ENCODE measurements at regions not wholly inside any gene's neighbourhood (a gene's known extent, or its start where the extent isn't known, plus 50 kb on each side); places are given as distances from the start of the nearest gene placed in this dataset.

DNA sequence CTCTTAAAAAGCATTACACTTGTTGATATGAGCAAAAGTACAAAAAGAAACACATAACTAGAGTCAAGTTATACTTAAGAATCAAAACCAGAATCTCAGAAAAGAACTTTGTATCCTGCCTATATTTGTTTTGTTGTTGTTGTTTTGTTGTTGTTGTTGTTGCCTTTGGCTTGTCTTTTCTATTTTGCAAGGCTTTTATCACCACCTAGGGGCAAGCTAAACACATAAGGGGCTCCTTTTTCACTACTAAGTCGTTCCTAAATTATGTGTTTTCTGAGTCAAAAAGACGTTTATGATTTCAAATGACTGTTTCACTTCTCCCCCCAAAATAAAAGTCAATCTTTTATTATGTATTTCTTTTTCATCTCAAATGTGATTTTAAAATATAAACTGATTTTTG is 250.2 kb downstream of the RBM26 start:
- H3K4me3 ChIP-seq (ENCODE audit: insufficient read depth, low read depth, low read length) = no peak overlapping the region
- H3K36me3 ChIP-seq (replicated peaks; ENCODE audit: control insufficient read depth, insufficient read depth, low read length) = no peaks in the 10 kb centered on the region
- DNase-seq = no peak
- no peaks in the 10 kb centered on the region for H3K27me3 ChIP-seq (ENCODE audit: control insufficient read depth, insufficient read depth, low read length)

DNA sequence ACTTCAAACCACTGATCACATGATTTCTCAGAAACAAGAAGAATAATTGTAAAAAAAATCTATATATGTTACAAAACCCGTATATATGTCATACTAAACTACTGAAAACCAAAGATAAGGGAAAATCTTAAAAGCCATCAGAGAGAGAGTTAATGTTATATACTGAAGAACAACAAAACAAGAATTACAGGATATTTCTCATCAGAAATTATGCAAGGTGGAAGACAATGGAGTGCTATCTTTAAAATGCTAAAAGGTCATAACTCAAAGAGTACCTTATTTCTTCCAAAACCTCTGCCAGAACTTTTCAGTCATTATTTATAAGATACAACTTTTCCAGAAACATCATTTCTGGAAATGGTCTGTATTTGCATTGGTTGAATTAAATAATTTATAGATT is 256.8 kb downstream of the RBM26 start:
- no peaks in the 10 kb centered on the region for H3K27me3 ChIP-seq (ENCODE audit: control insufficient read depth, insufficient read depth, low read length)
- DNase-seq = no peak
- no peaks in the 10 kb centered on the region for H3K36me3 ChIP-seq (replicated peaks; ENCODE audit: control insufficient read depth, insufficient read depth, low read length)
- no peak overlapping the region for H3K4me3 ChIP-seq (ENCODE audit: insufficient read depth, low read depth, low read length)

DNA sequence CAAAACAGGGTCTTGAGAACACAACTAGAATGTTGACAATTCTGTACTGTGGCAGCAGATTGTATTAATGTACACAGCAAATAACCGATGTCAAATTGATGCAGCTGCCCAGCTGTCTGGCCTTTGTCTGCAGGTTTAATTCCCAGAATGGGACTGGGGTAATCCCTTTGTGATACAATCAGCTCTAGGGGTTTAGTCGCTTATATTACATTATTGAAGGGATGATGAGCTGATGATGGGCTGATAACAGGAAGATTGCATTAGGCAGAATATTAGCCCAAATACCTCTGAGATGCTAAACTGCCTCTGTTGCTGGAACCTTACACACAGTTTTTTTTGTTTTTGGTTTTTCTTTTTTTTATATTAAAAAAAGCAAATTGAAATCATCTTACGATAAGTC is 265.0 kb downstream of the RBM26 start:
- no peak for DNase-seq
- H3K27me3 ChIP-seq (ENCODE audit: control insufficient read depth, insufficient read depth, low read length) = no peaks in the 10 kb centered on the region

DNA sequence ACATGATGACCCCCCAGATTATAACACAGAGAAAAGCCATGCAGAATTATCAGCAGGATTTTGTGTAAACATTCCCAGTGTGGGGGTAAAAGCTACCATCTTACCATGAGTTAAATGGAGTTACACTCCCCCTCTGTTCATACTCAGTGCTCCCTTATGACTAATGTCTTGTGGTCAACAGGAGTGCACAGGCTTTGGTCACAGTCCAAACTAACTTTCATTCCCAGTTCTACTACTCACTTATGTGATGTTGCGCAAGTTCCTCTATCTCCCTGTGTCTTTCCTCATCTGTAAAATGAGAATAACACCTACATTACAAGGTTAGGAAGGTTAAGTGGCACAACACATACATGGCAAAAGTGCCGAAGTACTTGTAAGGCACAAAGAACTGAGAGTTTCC is 277.9 kb downstream of the RBM26 start:
- no peaks in the 10 kb centered on the region for H3K36me3 ChIP-seq (replicated peaks; ENCODE audit: control insufficient read depth, insufficient read depth, low read length)
- H3K4me3 ChIP-seq (ENCODE audit: insufficient read depth, low read depth, low read length) = no peak overlapping the region
- no peak for DNase-seq
- H3K27me3 ChIP-seq (ENCODE audit: control insufficient read depth, insufficient read depth, low read length) = no peaks in the 10 kb centered on the region

More for the DNA sequence above, 265.0 kb downstream of the RBM26 start:
- Histone ChIP-seq H3K4me3 (ENCODE audit: insufficient read depth, low read depth, low read length) (no peak overlapping the region), H3K36me3 (replicated peaks; ENCODE audit: control insufficient read depth, insufficient read depth, low read length) (no peaks in the 10 kb centered on the region)

DNA sequence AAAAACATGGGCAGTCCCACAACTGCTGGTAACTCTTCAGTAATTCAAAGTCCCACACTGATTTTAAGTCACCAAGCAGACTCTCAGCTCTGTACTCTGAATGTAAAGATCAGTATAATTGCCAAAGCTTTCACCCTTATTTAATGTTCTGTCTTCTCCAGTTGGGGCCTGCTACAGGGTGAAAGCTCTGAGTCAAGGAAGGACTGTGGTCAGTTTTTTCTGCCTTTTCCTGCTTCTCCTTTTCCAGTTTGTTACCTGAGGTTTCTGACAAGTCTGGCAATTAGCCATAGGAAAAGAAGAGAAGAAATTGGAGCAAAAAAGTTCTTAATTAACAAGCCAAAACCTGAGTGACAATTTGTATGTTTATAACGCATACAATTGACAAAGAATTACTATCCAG is 279.3 kb downstream of the RBM26 start:
- Histone ChIP-seq H3K27me3 (ENCODE audit: control insufficient read depth, insufficient read depth, low read length) (no peaks in the 10 kb centered on the region), H3K4me3 (ENCODE audit: insufficient read depth, low read depth, low read length) (no peak overlapping the region), H3K36me3 (replicated peaks; ENCODE audit: control insufficient read depth, insufficient read depth, low read length) (no peaks in the 10 kb centered on the region)
- DNase-seq = no peak

DNA sequence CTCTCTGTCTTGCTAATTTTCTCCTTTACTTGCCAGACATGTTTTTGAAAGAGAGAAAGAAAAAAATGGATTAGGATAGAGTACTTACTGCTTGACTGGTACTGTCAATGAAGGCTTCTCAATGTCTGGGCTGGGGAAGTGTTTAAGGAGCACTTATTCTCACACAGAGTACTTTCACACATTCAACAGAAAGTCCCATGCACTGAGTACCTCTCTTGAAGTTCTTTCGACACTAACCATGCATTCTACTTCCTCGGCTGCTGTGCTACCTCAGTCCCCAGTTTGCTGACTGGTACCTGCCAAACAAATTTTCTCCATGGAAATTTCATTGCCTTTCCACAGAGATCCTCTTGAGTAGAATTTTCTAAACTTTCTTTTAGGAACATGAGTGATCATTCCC is 281.9 kb downstream of the RBM26 start:
- no peak for DNase-seq
- Histone ChIP-seq H3K27me3 (ENCODE audit: control insufficient read depth, insufficient read depth, low read length) (no peaks in the 10 kb centered on the region), H3K36me3 (replicated peaks; ENCODE audit: control insufficient read depth, insufficient read depth, low read length) (no peaks in the 10 kb centered on the region), H3K4me3 (ENCODE audit: insufficient read depth, low read depth, low read length) (no peak overlapping the region)

DNA sequence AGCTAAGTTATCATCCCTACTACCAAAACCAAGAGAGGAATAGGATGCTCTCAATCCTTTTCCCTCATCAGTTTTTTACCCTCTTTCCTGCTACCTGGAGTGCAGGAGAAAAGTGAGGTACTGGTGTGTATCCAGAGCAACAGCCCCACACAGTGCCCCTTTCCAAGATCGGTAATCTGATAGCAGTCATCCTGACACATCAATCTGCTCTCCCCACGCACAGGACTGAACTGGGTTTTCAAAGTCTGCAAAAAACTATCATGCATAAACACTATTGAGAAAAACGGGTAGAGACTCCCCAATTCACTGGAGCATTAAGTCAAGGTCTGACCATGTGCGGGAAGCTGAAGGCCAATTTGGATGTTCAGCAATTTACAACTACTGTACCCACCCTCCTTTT is 284.8 kb downstream of the RBM26 start:
- no peak for DNase-seq
- Histone ChIP-seq H3K4me3 (ENCODE audit: insufficient read depth, low read depth, low read length) (no peak overlapping the region), H3K27me3 (ENCODE audit: control insufficient read depth, insufficient read depth, low read length) (no peaks in the 10 kb centered on the region), H3K36me3 (replicated peaks; ENCODE audit: control insufficient read depth, insufficient read depth, low read length) (no peaks in the 10 kb centered on the region)

DNA sequence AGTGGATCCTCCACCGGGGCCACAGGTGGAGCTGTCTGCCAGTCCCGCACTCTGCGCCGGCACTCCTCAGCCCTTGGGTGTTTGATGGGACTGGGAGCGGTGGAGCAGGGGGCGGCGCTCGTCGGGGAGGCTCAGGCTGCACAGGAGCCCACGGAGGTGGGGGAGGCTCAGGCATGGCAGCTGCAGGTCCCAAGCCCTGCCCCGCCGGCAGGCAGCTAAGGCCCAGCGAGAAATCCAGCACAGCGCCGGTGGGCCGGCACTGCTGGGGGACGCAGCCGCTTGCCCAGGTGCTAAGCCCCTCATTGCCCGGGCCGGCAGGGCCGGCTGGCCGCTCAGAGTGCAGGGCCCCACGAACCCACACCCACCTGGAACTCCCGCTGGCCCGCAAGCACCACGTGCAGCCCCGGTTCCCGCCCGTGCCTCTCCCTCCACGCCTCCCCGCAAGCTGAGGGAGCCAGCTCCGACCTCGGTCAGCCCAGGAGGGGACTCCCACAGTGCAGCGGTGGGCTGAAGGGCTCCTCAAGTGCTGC is 286.4 kb downstream of the RBM26 start:
- no peaks in the 10 kb centered on the region for H3K36me3 ChIP-seq (replicated peaks; ENCODE audit: control insufficient read depth, insufficient read depth, low read length)
- H3K4me3 ChIP-seq (ENCODE audit: insufficient read depth, low read depth, low read length) = no peak overlapping the region
- no peaks in the 10 kb centered on the region for H3K27me3 ChIP-seq (ENCODE audit: control insufficient read depth, insufficient read depth, low read length)
- no peak for DNase-seq

DNA sequence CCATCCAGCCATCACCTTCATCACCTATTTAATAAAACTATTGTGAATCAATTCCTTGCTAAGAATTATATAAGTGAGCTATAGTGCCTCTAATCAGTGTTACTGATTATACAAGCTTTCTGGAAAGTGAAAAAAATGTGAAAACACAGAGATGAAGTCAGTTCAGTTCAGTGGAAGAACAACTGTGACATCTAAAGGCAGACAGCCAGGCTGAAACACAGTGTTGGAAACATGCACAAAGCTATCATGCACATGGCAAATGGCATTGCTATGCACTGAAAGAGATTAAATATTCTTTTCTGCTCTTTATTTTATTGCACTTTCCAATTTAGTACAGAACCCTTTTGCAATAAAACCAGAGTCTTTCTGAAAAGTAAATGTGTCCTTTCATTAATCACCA is 294.0 kb downstream of the RBM26 start:
- no peak for DNase-seq
- H3K36me3 ChIP-seq (replicated peaks; ENCODE audit: control insufficient read depth, insufficient read depth, low read length) = no peaks in the 10 kb centered on the region
- H3K4me3 ChIP-seq (ENCODE audit: insufficient read depth, low read depth, low read length) = no peak overlapping the region
- H3K27me3 ChIP-seq (ENCODE audit: control insufficient read depth, insufficient read depth, low read length) = no peaks in the 10 kb centered on the region

DNA sequence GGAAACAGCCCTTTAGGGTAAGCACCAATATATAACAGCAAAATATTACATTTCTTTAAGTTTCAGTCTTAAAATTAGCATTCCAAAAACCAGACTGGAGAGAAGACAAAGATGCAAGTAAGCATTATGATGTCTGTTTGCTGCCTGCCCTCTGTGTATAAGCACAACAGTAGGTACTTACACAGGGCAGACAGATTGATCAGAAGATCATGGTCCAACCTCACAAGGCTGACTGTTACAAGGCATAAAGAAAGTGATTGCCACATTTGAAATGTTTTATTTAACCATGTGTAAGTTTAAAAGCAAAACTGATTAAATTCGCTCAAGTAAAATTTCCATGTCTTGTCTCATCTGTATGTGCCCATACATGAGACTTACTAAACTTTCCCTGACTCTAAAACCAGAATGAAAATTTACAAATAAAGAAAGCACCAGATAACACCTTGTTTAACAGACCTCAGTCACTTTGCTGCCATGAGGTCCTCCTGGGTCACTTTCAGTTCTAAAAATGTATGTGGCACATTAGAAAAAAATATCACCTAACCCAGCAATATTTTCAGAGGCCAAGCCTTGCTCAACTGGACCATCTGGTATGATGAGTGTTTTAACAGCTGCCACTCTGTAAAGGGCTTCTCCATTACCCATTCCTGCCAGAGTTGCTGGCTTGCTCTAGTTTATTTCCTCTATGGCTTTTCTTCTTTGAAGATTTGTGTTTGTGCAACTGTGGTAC is 297.0 kb downstream of the RBM26 start:
- DNase-seq = no peak
- H3K36me3 ChIP-seq (replicated peaks; ENCODE audit: control insufficient read depth, insufficient read depth, low read length) = no peaks in the 10 kb centered on the region
- H3K4me3 ChIP-seq (ENCODE audit: insufficient read depth, low read depth, low read length) = no peak overlapping the region
- no peaks in the 10 kb centered on the region for H3K27me3 ChIP-seq (ENCODE audit: control insufficient read depth, insufficient read depth, low read length)

DNA sequence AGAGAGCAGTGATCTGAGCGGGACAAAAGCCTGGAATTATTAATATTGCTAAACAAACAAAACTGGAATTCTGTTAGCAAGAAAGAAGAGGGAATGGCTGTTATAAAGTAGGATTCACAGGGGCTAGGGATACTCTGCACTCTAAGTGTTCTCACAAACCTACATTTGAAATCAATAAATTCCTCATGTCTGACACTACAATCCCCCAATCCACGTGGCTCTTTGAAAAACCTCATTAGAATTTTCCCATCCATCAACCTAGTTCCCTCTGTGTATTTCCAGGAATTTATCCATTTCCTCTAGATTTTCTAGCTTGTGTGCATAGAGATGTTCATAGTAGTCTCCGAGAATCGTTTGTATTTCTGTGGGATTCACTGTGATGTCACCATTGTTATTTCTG is 307.5 kb downstream of the RBM26 start:
- Histone ChIP-seq H3K36me3 (replicated peaks; ENCODE audit: control insufficient read depth, insufficient read depth, low read length) (no peaks in the 10 kb centered on the region), H3K4me3 (ENCODE audit: insufficient read depth, low read depth, low read length) (no peak overlapping the region), H3K27me3 (ENCODE audit: control insufficient read depth, insufficient read depth, low read length) (no peaks in the 10 kb centered on the region)
- DNase-seq = no peak

DNA sequence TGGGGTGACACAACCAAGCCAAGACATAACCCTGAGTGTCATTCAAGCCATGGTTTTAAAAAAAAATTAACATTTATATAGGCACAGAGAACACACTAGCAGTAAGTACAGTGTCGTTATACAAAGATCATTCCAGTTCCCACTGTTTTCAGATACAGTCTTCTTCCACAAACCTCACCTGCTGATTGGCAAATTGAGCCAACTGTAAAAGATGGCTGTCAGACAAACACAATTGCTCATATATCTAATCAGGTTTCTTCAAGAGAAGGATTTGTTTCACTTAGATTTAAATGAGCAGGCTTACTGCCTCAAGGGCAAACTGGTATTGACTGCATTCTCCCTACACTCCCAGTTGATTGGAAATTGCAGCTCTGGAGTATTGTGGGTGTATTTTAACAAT is 308.9 kb downstream of the RBM26 start:
- Histone ChIP-seq H3K36me3 (replicated peaks; ENCODE audit: control insufficient read depth, insufficient read depth, low read length) (no peaks in the 10 kb centered on the region), H3K27me3 (ENCODE audit: control insufficient read depth, insufficient read depth, low read length) (no peaks in the 10 kb centered on the region), H3K4me3 (ENCODE audit: insufficient read depth, low read depth, low read length) (no peak overlapping the region)
- no peak for DNase-seq

DNA sequence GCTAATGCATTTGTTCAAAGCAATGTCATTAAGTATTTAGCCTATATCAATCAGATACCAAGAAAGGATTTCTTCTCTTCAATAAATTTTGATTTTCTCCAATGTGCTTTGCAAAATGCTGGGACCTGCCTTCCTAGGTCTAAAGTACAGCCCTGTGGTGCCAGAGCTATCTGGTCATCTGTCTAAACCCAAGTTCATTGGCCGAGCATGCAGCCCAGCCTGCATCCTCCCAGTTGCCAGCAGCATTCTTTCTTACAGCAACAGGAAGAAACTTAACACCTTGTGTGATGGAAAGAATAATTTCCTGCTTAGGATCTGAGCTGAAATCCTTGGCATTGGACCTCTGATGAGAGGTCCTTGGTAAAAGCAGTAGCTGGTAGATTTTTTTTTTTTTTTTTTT is 310.0 kb downstream of the RBM26 start:
- Histone ChIP-seq H3K4me3 (ENCODE audit: insufficient read depth, low read depth, low read length) (no peak overlapping the region), H3K36me3 (replicated peaks; ENCODE audit: control insufficient read depth, insufficient read depth, low read length) (no peaks in the 10 kb centered on the region), H3K27me3 (ENCODE audit: control insufficient read depth, insufficient read depth, low read length) (no peaks in the 10 kb centered on the region)
- no peak for DNase-seq

DNA sequence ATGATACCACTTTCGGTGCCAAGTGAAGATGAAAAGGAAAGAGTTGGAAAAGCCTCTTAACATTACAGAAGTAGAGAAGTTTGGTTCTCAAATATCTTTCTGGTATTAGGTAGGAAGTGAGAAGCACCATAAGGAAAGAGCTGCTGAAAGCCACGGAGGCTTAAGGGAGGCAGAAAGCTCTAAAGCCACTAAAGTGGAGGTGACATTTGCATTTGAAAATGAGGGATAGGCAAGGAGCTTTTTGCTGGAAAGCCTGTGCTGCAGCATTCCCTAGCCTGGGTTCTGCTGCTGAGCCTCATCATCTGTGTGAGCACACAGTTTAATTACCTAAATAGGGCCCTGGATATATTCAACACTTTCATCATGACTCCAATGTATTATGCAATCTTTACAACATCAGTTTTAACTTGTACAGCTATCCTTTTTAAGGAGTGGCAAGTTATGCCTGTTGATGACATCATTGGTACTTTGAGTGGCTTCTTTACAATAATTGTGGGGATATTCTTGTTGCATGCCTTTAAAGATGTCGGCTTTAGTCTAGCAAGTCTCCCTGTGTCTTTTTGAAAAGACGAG is 315.4 kb downstream of the RBM26 start:
- DNase-seq = no peak
- H3K4me3 ChIP-seq (ENCODE audit: insufficient read depth, low read depth, low read length) = no peak overlapping the region
- H3K36me3 ChIP-seq (replicated peaks; ENCODE audit: control insufficient read depth, insufficient read depth, low read length) = no peaks in the 10 kb centered on the region
- H3K27me3 ChIP-seq (ENCODE audit: control insufficient read depth, insufficient read depth, low read length) = no peaks in the 10 kb centered on the region

DNA sequence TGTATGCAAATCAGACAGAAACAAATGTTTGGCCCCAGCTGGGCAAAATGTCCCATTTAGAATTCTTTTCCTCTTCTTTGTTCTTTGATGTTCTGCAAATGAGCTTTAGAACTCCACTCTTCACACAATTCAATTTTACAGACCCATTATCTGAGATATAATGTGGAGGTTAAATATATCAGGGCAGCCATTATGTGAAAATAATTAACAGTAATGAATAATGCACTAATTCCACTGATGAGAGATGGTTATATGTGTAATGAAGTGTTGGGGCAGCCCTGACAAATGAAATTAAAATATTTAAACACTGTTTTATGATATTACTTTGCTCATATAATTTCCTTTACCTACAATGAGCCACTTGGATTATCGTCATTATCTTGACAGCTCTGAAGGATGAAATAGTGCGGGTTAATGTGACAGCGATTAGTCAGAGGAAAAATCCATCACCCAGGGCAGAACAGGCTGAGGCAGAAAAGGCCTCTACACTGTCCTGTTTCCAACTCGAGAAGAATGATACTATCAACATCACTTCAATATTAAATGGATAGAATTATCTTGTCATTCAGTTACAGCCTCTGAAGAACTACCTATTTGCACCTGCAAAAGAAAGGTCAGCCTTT is 321.1 kb downstream of the RBM26 start:
- DNase-seq = no peak
- H3K27me3 ChIP-seq (ENCODE audit: control insufficient read depth, insufficient read depth, low read length) = no peaks in the 10 kb centered on the region
- H3K36me3 ChIP-seq (replicated peaks; ENCODE audit: control insufficient read depth, insufficient read depth, low read length) = no peaks in the 10 kb centered on the region
- no peak overlapping the region for H3K4me3 ChIP-seq (ENCODE audit: insufficient read depth, low read depth, low read length)
